Endothelial cell (in vitro differentiated cells): ENCODE measurements at regions not wholly inside any gene's neighbourhood (a gene's known extent, or its start where the extent isn't known, plus 50 kb on each side); places are given as distances from the start of the nearest gene placed in this dataset.

Experiments
- DNase-seq: peaks from one replicate; pipeline ENCODE4 v3.0.0; 2021; ENCODE audit warnings: low spot score
- H3K27ac Mint-ChIP-seq: one replicate; pipeline ENCODE4 v1.8.0; 2021; ENCODE audit warnings: mixed read lengths, inconsistent platforms; ENCODE audit not compliant: unreplicated experiment
- H3K27me3 Mint-ChIP-seq: one replicate; pipeline ENCODE4 v1.8.0; 2021; ENCODE audit warnings: mild to moderate bottlenecking, moderate library complexity, mixed read lengths, inconsistent platforms; ENCODE audit not compliant: unreplicated experiment
- H3K36me3 Mint-ChIP-seq: one replicate; pipeline ENCODE4 v1.8.0; 2021; ENCODE audit warnings: mild to moderate bottlenecking, low read depth, mixed read lengths, inconsistent platforms; ENCODE audit not compliant: unreplicated experiment
- H3K4me1 Mint-ChIP-seq: one replicate; pipeline ENCODE4 v1.8.0; 2021; ENCODE audit warnings: mild to moderate bottlenecking, mixed read lengths, inconsistent platforms; ENCODE audit not compliant: unreplicated experiment
- H3K4me3 Mint-ChIP-seq: one replicate; pipeline ENCODE4 v1.8.0; 2021; ENCODE audit warnings: mild to moderate bottlenecking, mixed read lengths, inconsistent platforms; ENCODE audit not compliant: unreplicated experiment
- H3K9me3 Mint-ChIP-seq: one replicate; pipeline ENCODE4 v1.8.0; 2021; ENCODE audit warnings: mixed read lengths, inconsistent platforms; ENCODE audit not compliant: unreplicated experiment
- CTCF ChIP-seq: fragments of 200-600 bp; sonication (generic); IDR thresholded peaks from one replicate; pipeline ENCODE4 v1.5.0; 2021; ENCODE audit warnings: antibody characterized with exemption; ENCODE audit not compliant: unreplicated experiment

GRCh38 chr9:126113176-126113575, 213.5 kb upstream of the MVB12B start:
- Mint-ChIP-seq H3K9me3 (no peaks in the 10 kb centered on the region), H3K27me3 (peaks cover 1% of the 10 kb centered on the region), H3K36me3 (no peaks in the 10 kb centered on the region), H3K4me1 (no peaks in the 10 kb centered on the region), H3K27ac (no peak overlapping the region), H3K4me3 (no peak overlapping the region)
- TF ChIP-seq CTCF: no peak
- no peak for DNase-seq

DNA sequence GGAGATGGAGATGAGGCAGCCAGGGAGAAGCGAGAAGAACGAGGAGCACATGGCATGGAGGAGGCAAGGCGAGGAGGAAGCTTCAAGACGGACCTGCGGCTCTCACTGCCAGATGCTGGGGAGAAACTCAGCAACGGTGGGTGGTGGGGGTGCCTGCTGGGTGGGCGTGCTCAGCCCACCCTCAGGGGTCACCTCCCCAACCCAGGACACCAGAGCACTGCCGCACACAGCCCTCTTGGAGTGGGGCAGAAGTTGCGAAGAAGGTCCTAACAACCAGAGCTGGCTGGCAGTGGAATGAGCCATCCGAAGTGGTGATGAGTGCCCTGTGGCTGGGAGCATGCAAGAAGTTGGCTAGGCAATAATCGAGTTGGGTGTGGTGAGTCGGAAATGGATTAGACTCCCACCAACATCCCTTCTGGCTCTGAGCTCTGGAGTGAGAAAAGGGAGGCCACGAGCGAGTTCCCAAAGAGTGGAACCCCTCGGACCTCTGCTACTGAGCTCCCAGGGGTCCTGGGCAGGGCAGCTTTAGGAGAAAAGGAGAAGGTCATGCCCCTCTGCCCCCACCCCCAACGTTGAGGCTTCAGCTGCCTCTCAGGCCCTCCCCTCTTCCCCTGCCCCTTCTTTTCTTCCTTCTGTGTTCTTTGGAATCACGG, 212.7 kb upstream of the MVB12B start:
- Mint-ChIP-seq H3K4me1 (no peaks in the 10 kb centered on the region), H3K27ac (no peak overlapping the region), H3K4me3 (no peak overlapping the region), H3K36me3 (no peaks in the 10 kb centered on the region), H3K27me3 (peaks cover 1% of the 10 kb centered on the region), H3K9me3 (no peaks in the 10 kb centered on the region)
- DNase-seq: no peak
- TF ChIP-seq CTCF: no peak

DNA sequence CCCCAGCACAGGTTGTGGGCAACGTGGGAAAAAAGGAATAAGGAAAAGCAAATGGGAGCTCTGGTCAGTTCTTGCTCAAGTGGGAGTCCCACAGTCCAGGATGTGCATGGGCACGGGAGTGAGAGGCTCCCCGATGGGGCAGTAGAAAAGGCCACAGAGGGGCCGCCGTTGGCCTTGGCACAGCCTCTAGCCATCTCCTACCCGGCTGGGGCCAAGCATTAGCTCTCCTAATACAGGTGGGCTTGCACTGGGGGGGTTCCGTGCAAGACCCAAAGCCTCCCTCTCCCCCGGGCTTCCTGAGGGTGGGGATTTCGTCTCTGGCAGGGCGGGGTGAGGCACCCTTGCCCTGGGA, 212.2 kb upstream of the MVB12B start:
- Mint-ChIP-seq H3K27me3 (peaks cover 1% of the 10 kb centered on the region), H3K4me3 (no peak overlapping the region), H3K27ac (no peak overlapping the region), H3K4me1 (no peaks in the 10 kb centered on the region), H3K9me3 (no peaks in the 10 kb centered on the region), H3K36me3 (no peaks in the 10 kb centered on the region)
- no peak for TF ChIP-seq CTCF
- DNase-seq: no peak

- no peak for TF ChIP-seq CTCF
- Mint-ChIP-seq H3K9me3 (no peaks in the 10 kb centered on the region), H3K4me3 (no peak overlapping the region), H3K27ac (no peak overlapping the region), H3K27me3 (peaks cover 1% of the 10 kb centered on the region), H3K4me1 (no peaks in the 10 kb centered on the region), H3K36me3 (no peaks in the 10 kb centered on the region)
- DNase-seq: no peak
These were observed 211.7 kb upstream of the MVB12B start for GRCh38 chr9:126114850-126115460.

DNA sequence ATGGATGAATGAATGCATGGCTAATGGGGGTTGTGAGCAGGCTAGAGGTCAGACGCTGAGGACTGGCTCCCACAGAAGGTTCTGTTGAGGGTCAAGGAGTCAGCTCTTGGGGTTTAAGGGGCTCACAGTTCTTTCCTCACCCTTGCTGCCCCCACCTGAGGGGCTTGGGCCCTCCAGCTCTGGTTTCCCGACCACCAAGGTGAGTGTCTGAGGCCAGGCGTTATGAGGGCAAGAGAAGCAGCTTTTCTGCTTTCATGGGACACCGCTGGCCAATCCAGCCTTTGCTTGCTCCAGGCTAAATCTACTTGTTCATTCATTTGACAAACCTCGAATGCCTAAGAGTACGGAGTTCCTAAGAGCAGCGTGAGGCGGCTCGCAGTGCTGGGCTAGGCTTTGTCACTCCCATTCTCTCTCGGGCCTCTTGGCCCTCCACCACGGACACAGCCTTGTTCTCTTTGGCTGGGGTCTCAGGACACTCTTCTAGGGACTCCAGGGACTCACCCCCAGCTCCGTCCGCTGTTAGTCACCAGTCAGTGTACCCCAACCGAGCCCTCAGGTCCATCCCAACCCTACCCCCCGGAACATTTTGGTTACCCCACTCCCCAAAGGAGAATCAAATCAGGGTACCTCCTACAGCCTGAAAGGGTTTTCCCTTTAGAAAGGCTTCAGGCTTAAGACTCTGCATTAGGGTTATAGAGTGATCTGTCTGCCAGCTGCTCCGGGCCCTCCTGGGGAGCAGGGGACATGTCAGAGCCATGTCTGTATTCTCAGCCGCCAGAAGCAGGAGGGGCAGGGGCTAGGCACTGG, 210.1 kb upstream of the MVB12B start:
- peaks cover 1% of the 10 kb centered on the region for H3K27me3 Mint-ChIP-seq

More for the DNA sequence above, 210.1 kb upstream of the MVB12B start:
- H3K4me3 Mint-ChIP-seq: no peak overlapping the region
- no peaks in the 10 kb centered on the region for H3K36me3 Mint-ChIP-seq
- no peak for TF ChIP-seq CTCF
- no peaks in the 10 kb centered on the region for H3K9me3 Mint-ChIP-seq
- DNase-seq: no peak
- H3K4me1 Mint-ChIP-seq: no peaks in the 10 kb centered on the region
- H3K27ac Mint-ChIP-seq: no peak overlapping the region
